ENCODE measurements at regions not wholly inside any gene's neighbourhood (a gene's known extent, or its start where the extent isn't known, plus 50 kb on each side); places are given as distances from the start of the nearest gene placed in this dataset.

DNA sequence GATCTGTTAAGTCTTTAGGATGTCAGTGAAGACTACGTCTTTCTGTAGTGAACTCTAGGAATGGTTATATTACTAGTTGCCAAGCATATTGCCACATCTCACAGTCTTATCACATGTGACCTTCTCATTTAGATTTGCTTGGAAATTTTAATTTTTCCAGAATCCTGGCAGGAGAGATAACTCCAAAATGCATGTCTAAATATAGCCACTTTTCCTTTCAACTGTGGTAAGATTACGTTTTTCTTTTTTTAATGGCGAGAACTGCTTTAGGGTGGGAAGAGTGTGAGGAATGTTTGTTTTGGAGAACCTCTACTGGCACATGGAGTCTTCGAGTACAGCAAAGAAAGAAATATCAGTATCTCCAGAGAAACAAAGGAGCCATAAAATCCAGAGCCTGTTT lies 91.7 kb upstream of the ADAMTSL1 start:
- DNase-seq (ENCODE audit: low spot score) = no peak
- intact Hi-C loops (cut with DNase I) = no loop called here
- peak; percentile 76 for ATAC-seq

DNA sequence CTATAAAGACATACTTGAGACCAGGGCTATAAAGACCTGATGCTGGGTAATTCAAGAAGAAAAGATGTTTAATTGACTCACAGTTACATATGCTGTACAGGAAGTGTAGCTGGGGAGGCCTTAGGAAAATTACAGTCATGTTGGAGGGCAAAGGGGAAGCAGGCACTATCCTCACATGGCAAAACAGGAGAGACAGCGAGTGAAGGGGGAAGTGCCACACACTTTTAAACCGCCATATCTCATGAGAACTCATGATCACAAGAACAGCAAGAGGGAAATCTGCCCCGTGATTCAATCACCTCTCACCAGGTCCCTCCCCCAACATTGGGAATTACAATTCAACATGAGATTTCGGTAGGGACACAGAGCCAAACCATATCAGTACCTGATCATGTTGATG lies 89.9 kb upstream of the ADAMTSL1 start:
- ATAC-seq = no peak
- DNase-seq (ENCODE audit: low spot score) = no peak
- intact Hi-C loops (cut with DNase I) = no loop called here

DNA sequence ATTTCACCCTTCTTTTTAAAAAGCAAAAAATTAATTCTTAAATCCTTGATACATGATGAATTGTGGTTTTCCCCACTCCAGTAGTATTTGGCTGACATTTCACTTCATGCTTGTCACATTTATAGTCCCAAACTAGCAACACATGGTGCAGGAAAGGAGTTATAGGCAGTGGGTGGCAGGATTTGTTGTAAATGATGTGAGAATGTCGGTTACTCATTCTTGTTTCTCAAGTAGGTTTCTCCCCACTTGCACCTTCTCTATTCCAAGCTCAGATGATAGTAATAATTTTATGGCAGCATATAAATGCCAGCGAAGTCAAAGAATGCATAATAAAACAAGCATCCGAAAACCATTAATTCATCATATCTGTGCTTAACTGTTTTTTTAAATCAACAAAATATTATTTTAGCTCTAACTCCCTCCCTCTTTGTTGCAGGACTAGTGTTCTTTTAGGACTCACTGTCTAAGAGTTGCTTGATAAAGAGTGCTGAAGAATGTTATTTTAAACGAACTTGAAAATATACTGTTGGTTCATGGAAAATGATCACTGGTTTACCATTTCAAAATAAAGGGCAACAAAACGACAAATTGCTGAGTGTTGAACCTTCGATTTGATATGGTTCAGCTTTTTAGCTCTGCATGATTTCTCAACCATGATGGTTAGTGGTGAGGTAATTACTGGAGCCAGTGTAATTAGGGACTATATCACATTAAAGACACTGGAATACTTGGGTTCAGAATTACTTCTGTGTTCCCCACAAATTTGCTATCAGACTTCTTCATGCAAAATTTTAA lies 88.1 kb upstream of the ADAMTSL1 start:
- ATAC-seq (no peak), DNase-seq (ENCODE audit: low spot score) (no peak)
- intact Hi-C loops (cut with DNase I) = no loop called here

DNA sequence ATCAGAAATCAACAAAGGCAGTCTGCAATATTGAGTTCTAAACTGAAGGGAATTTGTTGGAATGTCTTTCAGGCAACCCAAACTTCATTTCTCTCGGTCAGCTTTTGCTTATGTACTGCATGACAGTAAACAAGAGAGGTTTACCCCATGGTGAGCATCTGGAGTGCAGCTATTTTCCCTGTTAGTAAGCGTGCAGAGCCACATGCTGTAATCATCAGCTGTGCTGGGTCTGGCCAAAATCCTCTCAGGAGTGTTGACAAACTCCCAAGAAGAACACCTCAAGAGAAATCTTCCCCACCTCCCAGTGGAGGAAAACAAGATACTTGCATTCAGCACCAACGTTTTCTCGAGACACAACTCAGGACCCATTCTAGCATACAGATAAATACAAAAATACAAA lies 83.6 kb upstream of the ADAMTSL1 start:
- DNase-seq (ENCODE audit: low spot score) = no peak
- intact Hi-C loops (cut with DNase I) = no loop called here
- no peak for ATAC-seq

DNA sequence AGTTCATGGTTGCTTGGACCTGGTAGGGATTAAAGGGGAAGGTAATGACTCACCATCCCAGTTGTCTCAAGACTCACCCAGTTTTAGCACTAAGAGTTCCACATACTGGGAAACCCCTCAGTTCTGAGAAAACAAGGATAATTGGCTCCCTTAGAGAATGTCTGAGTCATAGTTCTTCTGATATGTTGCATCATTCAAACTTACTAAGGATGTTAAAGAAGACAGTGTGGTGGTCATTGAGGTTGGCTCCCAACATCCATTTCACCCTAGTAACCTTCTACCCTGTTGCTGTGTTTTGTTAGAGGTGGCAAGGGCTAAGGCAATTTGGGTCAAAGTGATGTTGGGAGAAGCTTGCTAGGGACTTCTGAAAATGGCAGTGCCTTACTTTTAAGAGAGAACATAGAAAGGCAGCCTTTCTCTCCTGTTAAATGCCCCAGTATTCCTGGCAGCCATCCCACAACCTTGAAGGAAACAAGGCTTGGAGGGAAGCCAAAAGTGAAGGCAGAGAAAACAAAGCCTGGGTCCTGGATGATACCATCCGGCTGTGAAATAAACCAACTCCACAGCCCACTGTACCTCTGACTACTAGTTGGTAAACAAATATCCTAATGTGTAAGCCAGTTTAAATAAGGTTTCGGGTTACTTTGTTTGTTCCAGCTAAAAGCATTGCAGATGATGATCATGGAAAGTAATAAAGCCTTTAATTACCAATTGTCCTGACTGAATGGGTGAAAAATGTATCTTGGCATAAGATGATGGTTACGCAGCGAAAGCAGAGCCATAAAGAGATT lies 80.4 kb upstream of the ADAMTSL1 start:
- peak; percentile 96 for ATAC-seq
- intact Hi-C loops (cut with DNase I) = no loop called here
- DNase-seq (ENCODE audit: low spot score) = no peak

DNA sequence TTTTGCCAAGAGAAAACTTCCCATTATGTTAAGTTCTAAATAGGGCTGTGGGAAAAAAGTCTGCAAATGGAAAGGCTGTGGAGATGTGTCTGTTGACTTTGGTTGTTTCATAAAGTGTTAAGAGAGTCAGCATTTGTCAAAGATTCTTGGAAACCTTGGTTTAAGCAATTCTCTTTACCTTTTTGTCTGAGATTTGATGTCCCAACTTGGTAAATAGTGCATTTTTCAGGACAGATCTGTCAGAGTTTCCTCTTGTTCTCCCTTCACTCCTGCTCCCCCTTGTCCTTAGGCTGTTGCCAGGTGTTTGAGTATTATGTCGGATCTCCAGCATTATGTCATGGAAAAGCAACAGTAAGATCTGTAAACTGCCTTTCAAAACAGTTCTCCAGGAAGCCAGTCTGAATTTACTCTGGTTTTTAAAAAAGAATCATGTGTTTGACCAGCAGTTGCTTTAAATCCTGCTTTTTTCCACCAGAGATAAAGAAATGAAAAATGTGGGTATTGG lies 79.1 kb upstream of the ADAMTSL1 start:
- DNase-seq (ENCODE audit: low spot score) (no peak), ATAC-seq (no peak)
- intact Hi-C loops (cut with DNase I) = no loop called here

DNA sequence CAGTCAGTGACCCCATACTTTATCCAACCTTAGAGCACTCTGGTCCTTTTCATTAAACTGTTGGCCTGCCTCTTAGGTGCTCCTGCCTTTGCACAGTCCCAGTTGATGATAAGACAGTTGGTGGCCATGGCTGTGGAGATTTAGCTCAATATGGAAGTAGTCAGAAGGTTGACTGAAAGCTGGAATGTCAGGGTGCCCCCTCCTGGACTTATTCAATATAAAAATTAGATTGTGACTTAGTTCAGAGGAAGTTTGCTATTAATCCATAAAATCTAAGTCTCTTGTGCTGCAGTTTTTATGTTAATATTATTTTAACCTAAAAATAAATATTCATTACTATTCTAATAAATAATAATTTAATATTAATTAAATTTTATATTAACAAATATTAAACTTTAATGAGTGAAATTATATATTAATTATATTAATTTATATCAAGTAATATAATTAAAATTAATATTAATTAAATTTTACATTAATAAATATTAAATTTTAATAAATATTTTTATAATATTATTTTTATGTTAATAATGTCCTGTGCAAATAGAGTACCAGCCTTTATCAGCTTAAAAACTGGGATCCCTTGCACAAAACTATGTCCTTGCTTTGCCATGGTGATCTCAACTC lies 77.7 kb upstream of the ADAMTSL1 start:
- DNase-seq (ENCODE audit: low spot score) (no peak), ATAC-seq (no peak)
- intact Hi-C loops (cut with DNase I) = no loop called here

DNA sequence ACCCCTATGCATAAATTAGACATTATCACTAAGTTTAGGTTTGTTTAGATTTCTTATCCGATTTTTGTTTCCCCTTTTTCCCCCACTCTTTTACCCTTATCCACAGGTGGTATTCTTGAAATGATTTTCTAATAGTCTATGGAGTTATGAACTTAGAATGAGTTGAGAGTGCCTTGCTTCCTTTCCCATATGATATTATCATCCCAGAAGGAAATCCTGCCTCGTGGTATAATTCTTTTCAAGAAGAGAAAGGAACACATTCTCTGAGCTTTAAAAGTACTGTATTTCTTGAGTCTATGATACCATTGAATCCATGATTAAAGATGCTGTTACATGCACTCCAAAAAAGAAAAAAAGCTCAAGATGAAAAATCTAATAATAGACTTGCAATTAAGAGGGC lies 76.9 kb upstream of the ADAMTSL1 start:
- intact Hi-C loops (cut with DNase I) = no loop called here
- ATAC-seq = no peak
- no peak for DNase-seq (ENCODE audit: low spot score)

DNA sequence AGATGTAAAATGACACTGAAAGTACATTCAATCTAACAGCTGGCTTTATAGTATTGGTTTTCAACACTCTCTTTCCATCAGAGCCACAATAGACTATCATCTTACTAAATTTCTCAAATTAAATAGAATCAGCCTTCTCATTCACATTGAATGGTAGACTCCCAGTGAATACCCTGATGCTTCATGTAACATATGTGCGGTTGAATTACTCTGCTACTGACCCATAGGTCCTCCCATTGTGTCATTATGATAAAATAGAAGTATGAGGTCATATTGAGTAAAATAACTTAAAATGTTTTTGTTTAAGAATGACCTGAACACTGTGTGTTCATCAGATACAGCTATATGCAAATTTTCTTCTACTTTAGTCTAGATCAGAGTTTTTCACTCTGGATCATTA lies 75.9 kb upstream of the ADAMTSL1 start:
- intact Hi-C loops (cut with DNase I) = no loop called here

DNA sequence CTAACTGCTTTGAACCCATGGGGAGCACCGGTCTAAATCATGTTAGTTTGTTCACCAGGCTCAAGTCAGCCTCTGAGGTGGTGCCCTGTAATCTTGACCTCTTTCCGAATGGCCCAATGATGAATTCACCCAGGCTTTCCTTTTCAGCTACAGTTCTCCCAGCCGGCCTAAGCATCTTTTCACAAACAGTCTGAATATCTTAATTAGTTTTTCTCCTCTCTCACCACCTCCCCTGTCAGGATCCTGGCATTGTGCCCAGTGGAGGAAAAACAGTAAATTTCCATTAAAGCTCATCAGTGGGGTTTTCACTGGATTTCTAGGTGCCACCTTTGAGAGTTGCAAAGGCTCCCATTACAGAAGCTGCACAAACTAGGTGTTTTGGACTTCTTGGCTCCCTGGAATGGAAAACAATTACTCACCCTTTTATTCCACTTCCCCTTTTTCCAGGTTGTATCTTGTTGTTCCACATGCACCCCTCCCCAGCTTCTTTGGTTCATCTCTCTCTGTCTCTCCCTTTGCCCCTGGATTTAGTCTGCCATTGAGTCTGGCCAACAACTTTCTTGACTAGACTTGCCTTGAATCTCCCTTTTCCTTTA lies 69.4 kb upstream of the ADAMTSL1 start:
- no peak for ATAC-seq
- intact Hi-C loops (cut with DNase I) = no loop called here
- DNase-seq (ENCODE audit: low spot score) = no peak

More for the DNA sequence above, 75.9 kb upstream of the ADAMTSL1 start:
- no peak for ATAC-seq
- DNase-seq (ENCODE audit: low spot score) = no peak

DNA sequence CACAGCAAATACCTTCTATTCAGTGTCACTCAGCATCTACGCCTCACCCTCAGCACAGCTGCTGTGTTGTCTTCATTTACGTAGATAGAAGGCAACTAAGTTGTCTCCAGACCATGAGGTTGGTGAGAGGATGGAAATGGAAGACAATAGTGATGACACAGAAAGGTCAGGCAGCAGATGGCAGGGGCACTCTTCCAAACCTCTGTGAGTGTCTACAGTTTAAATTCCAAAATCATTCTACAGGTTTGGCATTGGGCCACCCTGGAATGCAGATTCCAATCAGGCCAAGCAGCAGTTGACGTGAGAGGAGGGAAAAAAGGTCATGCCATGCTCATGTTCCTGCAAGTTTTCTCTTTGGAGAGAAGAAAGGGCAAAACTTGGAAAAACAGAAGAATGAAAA lies 68.7 kb upstream of the ADAMTSL1 start:
- ATAC-seq = no peak
- intact Hi-C loops (cut with DNase I) = no loop called here
- no peak for DNase-seq (ENCODE audit: low spot score)

DNA sequence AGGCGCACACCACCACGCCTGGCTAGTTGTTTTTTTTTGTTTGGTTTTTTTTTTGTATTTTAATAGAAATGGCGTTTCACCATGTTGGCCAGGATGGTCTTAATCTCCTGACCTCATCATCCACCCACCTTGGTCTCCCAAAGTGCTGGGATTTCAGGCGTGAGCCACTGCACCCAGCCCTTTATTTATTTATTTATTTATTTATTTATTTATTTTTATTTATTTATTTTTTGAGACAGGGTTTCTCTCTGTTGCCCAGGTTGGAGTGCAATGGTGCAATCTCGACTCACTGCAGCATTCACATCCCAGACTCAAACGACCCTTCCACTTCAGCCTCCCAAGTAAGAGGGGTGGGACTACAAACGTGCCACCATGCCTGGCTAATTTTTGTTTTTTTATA lies 63.0 kb upstream of the ADAMTSL1 start:
- no peak for DNase-seq (ENCODE audit: low spot score)
- intact Hi-C loops (cut with DNase I) = no loop called here
- no peak for ATAC-seq

DNA sequence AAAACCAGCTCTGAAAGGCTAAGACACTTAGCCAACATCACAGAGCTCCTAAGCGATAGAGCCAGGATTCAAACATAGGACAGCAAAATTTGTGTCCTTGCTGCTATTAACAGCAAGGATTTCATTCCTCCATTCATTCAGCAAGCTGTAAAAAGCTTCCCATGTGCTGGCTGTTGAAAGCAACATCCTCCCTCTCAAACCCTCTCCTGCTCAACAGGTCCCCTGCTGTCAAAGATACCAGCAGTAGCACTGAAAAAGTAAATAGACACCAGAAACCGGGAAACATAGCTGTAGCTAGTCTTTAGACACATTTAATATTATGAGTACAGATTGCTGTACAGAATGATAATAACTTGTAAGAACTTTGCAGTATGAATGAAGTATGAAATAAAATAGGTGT lies 52.6 kb upstream of the ADAMTSL1 start:
- intact Hi-C loops (cut with DNase I) = no loop called here
- ATAC-seq (no peak), DNase-seq (ENCODE audit: low spot score) (no peak)

DNA sequence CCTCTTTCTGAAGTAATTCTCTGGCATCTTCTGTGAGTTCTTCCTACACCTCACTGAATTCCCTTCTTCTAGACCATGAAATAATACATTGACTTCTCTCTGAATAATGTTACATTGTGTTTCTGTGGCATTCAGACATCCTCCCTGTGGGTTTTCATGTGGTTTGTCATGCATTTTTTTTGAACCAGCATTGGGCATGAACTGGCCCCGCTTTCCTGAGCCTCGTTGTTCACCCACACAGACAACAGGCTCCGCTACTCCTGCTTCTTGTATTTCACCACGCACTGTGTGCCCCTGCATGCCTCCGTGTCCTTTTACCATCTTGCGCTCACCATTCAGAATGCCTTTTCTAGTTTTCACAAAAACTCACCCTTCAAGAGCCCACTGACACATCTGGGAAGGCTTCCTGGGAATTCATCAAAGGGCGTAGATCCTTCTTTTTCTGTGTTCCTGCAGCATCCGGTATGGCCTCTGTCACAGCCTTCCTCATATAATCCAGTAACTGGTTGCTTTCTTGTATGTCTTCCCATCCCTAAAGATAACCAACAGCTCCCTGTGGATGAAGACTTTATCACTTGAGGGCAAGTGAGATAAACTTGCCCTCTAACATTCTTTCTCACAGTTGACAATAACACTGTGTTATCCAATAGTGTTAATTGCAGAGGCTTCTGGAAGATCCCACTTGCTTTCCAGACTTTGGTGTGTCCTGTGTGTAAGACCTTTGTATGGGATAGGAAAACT lies 51.5 kb upstream of the ADAMTSL1 start:
- ATAC-seq (no peak), DNase-seq (ENCODE audit: low spot score) (no peak)
- intact Hi-C loops (cut with DNase I) = no loop called here

DNA sequence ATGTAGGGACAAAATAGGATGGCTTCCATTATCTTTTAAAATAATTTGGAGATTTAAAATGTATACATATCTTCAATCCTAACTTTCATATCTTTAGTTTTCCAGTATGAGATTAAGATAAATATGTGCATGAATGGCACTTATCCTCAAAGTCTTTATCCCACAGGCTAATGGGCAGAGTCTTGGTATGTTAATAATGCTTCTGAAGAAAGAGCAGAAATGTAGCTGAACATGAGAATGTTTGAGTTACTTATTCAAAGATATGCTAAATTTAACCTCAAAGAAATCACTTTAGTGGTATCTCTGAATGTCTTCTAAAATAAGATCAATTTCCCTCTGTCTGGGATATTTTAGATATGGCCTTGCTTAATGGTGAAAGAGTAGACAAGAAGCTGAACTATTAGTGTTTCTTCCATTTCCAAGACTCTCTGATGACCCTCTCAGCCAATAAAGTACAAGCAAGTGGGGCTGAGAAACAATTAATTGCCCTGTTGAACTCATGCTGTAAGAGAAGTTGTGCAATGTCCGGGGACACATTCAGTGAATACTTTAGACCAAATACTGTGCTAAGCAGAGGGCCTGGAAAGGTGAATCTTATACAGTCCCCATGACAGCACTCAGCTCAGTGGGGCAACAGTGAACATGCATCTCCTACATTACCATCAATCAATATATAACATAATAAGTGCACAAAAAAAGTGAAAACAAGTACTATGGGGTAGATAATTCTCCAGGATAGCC lies 50.0 kb upstream of the ADAMTSL1 start:
- no peak for ATAC-seq
- intact Hi-C loops (cut with DNase I) = no loop called here
- no peak for DNase-seq (ENCODE audit: low spot score)

Measured in sciatic nerve (tissue), 2 donors.